Endodermal cell (in vitro differentiated cells): ENCODE measurements at regions not wholly inside any gene's neighbourhood (a gene's known extent, or its start where the extent isn't known, plus 50 kb on each side); places are given as distances from the start of the nearest gene placed in this dataset.

ENCODE experiments used
- DNase-seq: peaks from one replicate; pipeline ENCODE4 v3.0.0-alpha.2; 2017
- H3K27ac ChIP-seq: 2 replicates; pipeline ENCODE4 v1.5.1; 2013; ENCODE audit warnings: mild to moderate bottlenecking, low read depth, low read length, moderate library complexity
- H3K27me3 ChIP-seq: 2 replicates; pipeline ENCODE4 v1.6.1; 2013; ENCODE audit warnings: mild to moderate bottlenecking, low read length, moderate library complexity; ENCODE audit not compliant: insufficient read depth, control insufficient read depth, poor library complexity, severe bottlenecking
- H3K36me3 ChIP-seq: 2 replicates; pipeline ENCODE4 v1.7.0; 2013; ENCODE audit warnings: mild to moderate bottlenecking, low read length, moderate library complexity; ENCODE audit not compliant: control insufficient read depth, insufficient read depth
- H3K4me1 ChIP-seq: one replicate; pipeline ENCODE4 v1.7.0; 2013; ENCODE audit warnings: low read length; ENCODE audit not compliant: control insufficient read depth, insufficient read depth
- H3K4me3 ChIP-seq: 2 replicates; pipeline ENCODE4 v1.5.1; 2013; ENCODE audit warnings: mild to moderate bottlenecking, low read length, moderate library complexity
- H3K9ac ChIP-seq: 2 replicates; pipeline ENCODE4 v1.6.1; 2013; ENCODE audit warnings: mild to moderate bottlenecking, low read length, moderate library complexity; ENCODE audit not compliant: poor library complexity, severe bottlenecking; ENCODE audit errors: extremely low read depth
- H3K9me3 ChIP-seq: 2 replicates; pipeline ENCODE4 v1.6.1; 2013; ENCODE audit warnings: mild to moderate bottlenecking, low read length, moderate library complexity; ENCODE audit not compliant: control insufficient read depth
- H3K27ac Mint-ChIP-seq: 2 replicates; pipeline ENCODE4 v1.8.0; 2020; ENCODE audit warnings: mixed read lengths
- H3K27me3 Mint-ChIP-seq: 2 replicates; pipeline ENCODE4 v1.8.0; 2021; ENCODE audit warnings: mild to moderate bottlenecking, mixed read lengths; ENCODE audit not compliant: insufficient read depth
- H3K36me3 Mint-ChIP-seq: 2 replicates; pipeline ENCODE4 v1.8.0; 2020; ENCODE audit warnings: low read depth, mixed read lengths
- H3K4me1 Mint-ChIP-seq: 2 replicates; pipeline ENCODE4 v1.8.0; 2020; ENCODE audit warnings: mixed read lengths
- H3K4me3 Mint-ChIP-seq: 2 replicates; pipeline ENCODE4 v1.8.0; 2020; ENCODE audit warnings: mild to moderate bottlenecking, moderate library complexity, mixed read lengths
- H3K9me3 Mint-ChIP-seq: 2 replicates; pipeline ENCODE4 v1.8.0; 2020; ENCODE audit warnings: mild to moderate bottlenecking, mixed read lengths
- WGBS, 2 experiments: methylation state at CpG; one replicate each; pipeline versions ENCODE4 v1.1.5 to v1.1.7; 2013; ENCODE audit warnings: missing lambda C conversion rate in 2 of 2, mixed read lengths in 1 of 2; ENCODE audit not compliant: insufficient coverage in 1 of 2, insufficient read length in 1 of 2; 5-methylcytosine and 5-hydroxymethylcytosine counted together
- TF ChIP-seq, protein P1 (sequence below): fragments of 200-600 bp; sonication (generic); conservative IDR thresholded peaks from 2 replicates; pipeline ENCODE4 v1.5.0; 2021; ENCODE audit warnings: antibody characterized with exemption, mild to moderate bottlenecking

- Histone ChIP-seq H3K36me3 (no peaks in the 10 kb centered on the region), H3K4me3 (no peak overlapping the region), H3K27ac (no peak overlapping the region), H3K4me1 (no peaks in the 10 kb centered on the region), H3K9me3 (no peaks in the 10 kb centered on the region), H3K27me3 (peaks cover 10% of the 10 kb centered on the region), H3K9ac (no peak overlapping the region)
- Mint-ChIP-seq H3K4me3 (no peak overlapping the region), H3K27me3 (peaks cover 12% of the 10 kb centered on the region), H3K4me1 (no peaks in the 10 kb centered on the region), H3K9me3 (no peaks in the 10 kb centered on the region), H3K36me3 (no peaks in the 10 kb centered on the region), H3K27ac (no peak overlapping the region)
- DNase-seq: no peak
- 91 to 93% methylated on average over 6 of the region's 6 CpGs for WGBS, 2 experiments
- TF ChIP-seq, protein P1, sequence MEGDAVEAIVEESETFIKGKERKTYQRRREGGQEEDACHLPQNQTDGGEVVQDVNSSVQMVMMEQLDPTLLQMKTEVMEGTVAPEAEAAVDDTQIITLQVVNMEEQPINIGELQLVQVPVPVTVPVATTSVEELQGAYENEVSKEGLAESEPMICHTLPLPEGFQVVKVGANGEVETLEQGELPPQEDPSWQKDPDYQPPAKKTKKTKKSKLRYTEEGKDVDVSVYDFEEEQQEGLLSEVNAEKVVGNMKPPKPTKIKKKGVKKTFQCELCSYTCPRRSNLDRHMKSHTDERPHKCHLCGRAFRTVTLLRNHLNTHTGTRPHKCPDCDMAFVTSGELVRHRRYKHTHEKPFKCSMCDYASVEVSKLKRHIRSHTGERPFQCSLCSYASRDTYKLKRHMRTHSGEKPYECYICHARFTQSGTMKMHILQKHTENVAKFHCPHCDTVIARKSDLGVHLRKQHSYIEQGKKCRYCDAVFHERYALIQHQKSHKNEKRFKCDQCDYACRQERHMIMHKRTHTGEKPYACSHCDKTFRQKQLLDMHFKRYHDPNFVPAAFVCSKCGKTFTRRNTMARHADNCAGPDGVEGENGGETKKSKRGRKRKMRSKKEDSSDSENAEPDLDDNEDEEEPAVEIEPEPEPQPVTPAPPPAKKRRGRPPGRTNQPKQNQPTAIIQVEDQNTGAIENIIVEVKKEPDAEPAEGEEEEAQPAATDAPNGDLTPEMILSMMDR: no peak
These were observed 93.8 kb upstream of the GRIK3 start for GRCh38 chr1:37128091-37128490.

DNA sequence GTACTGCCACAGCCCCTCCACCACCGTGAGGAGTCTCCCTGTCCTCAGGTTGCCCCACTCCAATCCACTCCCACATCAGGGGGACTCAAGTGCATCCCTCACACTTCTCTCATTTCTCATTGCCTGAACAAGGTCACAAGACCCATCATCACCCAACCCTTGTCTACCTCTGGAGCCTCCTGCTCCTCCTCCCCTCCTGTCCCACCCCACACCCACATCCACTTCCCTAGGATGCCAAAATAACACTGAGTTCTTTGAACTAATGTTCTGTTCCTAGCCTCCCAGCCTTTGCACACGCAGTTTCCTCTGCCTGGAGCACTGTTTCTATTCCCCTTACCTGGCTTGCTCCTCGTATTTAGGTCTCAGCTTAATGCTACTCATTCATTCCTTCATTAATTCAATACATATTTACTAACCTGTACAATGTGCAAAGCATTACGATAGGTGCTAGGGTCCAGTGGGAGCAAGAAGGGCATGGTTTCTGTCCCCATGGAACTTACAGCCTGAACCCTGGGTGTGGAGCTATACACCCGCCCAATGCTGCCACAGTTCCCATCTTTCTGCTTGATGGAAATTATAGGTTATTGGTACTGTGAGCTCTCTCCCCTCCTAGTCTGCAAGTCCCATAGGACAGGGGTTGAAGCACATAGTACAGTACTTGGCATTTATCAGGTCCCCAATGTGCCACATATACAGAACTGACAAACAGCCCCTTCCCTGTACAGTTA, 96.1 kb upstream of the GRIK3 start:
- no peak for DNase-seq

DNA sequence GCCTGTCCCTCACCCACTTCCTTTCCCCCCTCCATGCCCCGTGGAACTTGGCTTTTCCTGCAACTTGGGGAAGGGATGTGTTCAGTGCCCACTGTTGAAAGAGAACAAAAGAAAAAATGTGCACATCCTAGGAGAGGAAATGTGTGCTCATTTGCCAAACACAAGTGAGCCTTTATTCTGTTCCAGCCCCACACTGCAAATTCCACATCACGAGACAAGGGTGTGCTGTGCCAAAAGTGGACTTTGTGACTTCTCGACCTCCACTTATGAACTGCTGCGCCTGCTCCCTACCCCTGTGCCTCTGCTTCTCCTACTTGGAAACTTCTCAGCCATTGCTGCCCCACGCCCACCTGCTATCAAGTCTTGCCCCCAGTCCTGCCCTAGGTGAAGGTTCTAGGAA, 97.0 kb upstream of the GRIK3 start:
- H3K36me3 Mint-ChIP-seq: no peaks in the 10 kb centered on the region
- H3K27me3 Mint-ChIP-seq: peaks cover 12% of the 10 kb centered on the region
- no peak overlapping the region for H3K27ac Mint-ChIP-seq

More for the DNA sequence above, 96.1 kb upstream of the GRIK3 start:
- peaks cover 10% of the 10 kb centered on the region for H3K27me3 ChIP-seq
- TF ChIP-seq, protein P1: no peak
- H3K9me3 ChIP-seq: no peaks in the 10 kb centered on the region
- no peaks in the 10 kb centered on the region for H3K36me3 ChIP-seq
- H3K4me3 ChIP-seq: no peak overlapping the region
- Mint-ChIP-seq H3K27ac (no peak overlapping the region), H3K36me3 (no peaks in the 10 kb centered on the region), H3K4me3 (no peak overlapping the region), H3K27me3 (peaks cover 12% of the 10 kb centered on the region), H3K9me3 (no peaks in the 10 kb centered on the region), H3K4me1 (no peaks in the 10 kb centered on the region)
- no peaks in the 10 kb centered on the region for H3K4me1 ChIP-seq
- H3K9ac ChIP-seq: no peak overlapping the region
- no peak overlapping the region for H3K27ac ChIP-seq
- 82 to 93% methylated on average over 2 to 5 of the region's 5 CpGs for WGBS, 2 experiments

More for the DNA sequence above, 97.0 kb upstream of the GRIK3 start:
- no peak overlapping the region for H3K9ac ChIP-seq
- no peaks in the 10 kb centered on the region for H3K36me3 ChIP-seq
- H3K9me3 Mint-ChIP-seq: no peaks in the 10 kb centered on the region
- H3K27me3 ChIP-seq: peaks cover 10% of the 10 kb centered on the region
- no peak overlapping the region for H3K27ac ChIP-seq
- no peak for DNase-seq
- no peaks in the 10 kb centered on the region for H3K4me1 ChIP-seq
- 88 to 100% methylated on average over 1 to 5 of the region's 5 CpGs for WGBS, 2 experiments
- no peaks in the 10 kb centered on the region for H3K9me3 ChIP-seq
- TF ChIP-seq, protein P1: no peak
- H3K4me3 Mint-ChIP-seq: no peak overlapping the region
- H3K4me3 ChIP-seq: no peak overlapping the region
- H3K4me1 Mint-ChIP-seq: no peaks in the 10 kb centered on the region
